Activated CD4-positive, alpha-beta T cell treated with anti-CD3 and anti-CD28 coated beads, Interleukin-2, amount 50 U/mL, for 1 hour (primary cell): ENCODE measurements at regions not wholly inside any gene's neighbourhood (a gene's known extent, or its start where the extent isn't known, plus 50 kb on each side); places are given as distances from the start of the nearest gene placed in this dataset.
"Not testable (repeated sequence)": the region's sequence is repeated elsewhere in the genome, so short reads cannot be mapped to it uniquely, and the experiment has no call there.

ENCODE experiments used
- DNase-seq: peaks from one replicate; pipeline ENCODE4 v3.0.0-alpha.2; 2020

GRCh38 chr9:42378418-42378815, 195.0 kb downstream of the SPATA31A6 start:
- no peak for DNase-seq

- DNase-seq: not testable (repeated sequence)
Observed at GRCh38 chr9:42379602-42380001, 196.1 kb downstream of the SPATA31A6 start.

GRCh38 chr9:42384585-42384984, 201.1 kb downstream of the SPATA31A6 start:
- not testable (repeated sequence) for DNase-seq

- not testable (repeated sequence) for DNase-seq
Observed at GRCh38 chr9:42385574-42386120, 202.2 kb downstream of the SPATA31A6 start.

- no peak for DNase-seq
Observed at GRCh38 chr9:42386477-42386876, 203.0 kb downstream of the SPATA31A6 start.

GRCh38 chr9:42388146-42388690, 204.8 kb downstream of the SPATA31A6 start:
- no peak for DNase-seq

- no peak for DNase-seq
Observed at GRCh38 chr9:42388846-42389245, 205.4 kb downstream of the SPATA31A6 start.

GRCh38 chr9:42392773-42393455, 209.5 kb downstream of the SPATA31A6 start:
- DNase-seq: not testable (repeated sequence)

- no peak for DNase-seq
Observed at GRCh38 chr9:42396318-42396717, 212.9 kb downstream of the SPATA31A6 start.

GRCh38 chr9:42397336-42397735, 213.9 kb downstream of the SPATA31A6 start:
- not testable (repeated sequence) for DNase-seq

GRCh38 chr9:42402919-42403318, 219.5 kb downstream of the SPATA31A6 start:
- DNase-seq: not testable (repeated sequence)

- DNase-seq: not testable (repeated sequence)
Observed at GRCh38 chr9:42409581-42409980, 226.1 kb downstream of the SPATA31A6 start.

- DNase-seq: not testable (repeated sequence)
Observed at GRCh38 chr9:42412354-42412753, 228.9 kb downstream of the SPATA31A6 start.

- DNase-seq: not testable (repeated sequence)
Observed at GRCh38 chr9:42414865-42415264, 231.4 kb downstream of the SPATA31A6 start.

GRCh38 chr9:42419652-42420051, 236.2 kb downstream of the SPATA31A6 start:
- not testable (repeated sequence) for DNase-seq

- not testable (repeated sequence) for DNase-seq
Observed at GRCh38 chr9:42420324-42420723, 236.9 kb downstream of the SPATA31A6 start.

GRCh38 chr9:42421630-42422029, 238.2 kb downstream of the SPATA31A6 start:
- DNase-seq: not testable (repeated sequence)

GRCh38 chr9:42430674-42431615, 247.5 kb downstream of the SPATA31A6 start:
- DNase-seq: not testable (repeated sequence)

GRCh38 chr9:42431616-42432010, 248.2 kb downstream of the SPATA31A6 start:
- not testable (repeated sequence) for DNase-seq

- not testable (repeated sequence) for DNase-seq
Observed at GRCh38 chr9:42434844-42435714, 251.6 kb downstream of the SPATA31A6 start.

GRCh38 chr9:42435715-42436342, 252.4 kb downstream of the SPATA31A6 start:
- DNase-seq: not testable (repeated sequence)
